GM04504 (cell line): ENCODE measurements at regions not wholly inside any gene's neighbourhood (a gene's known extent, or its start where the extent isn't known, plus 50 kb on each side); places are given as distances from the start of the nearest gene placed in this dataset.

Experiments
- DNase-seq: peaks from one replicate; pipeline ENCODE4 v3.0.0-alpha.2; 2012; ENCODE audit warnings: low read depth

- peak; percentile 62 for DNase-seq
Measured at GRCh38 chr2:19035238-19035637, 323.2 kb downstream of the OSR1 start.

GRCh38 chr2:19033240-19033639 is 325.2 kb downstream of the OSR1 start:
- no peak for DNase-seq

- DNase-seq, result no peak
Measured at GRCh38 chr2:19031642-19032041, 326.8 kb downstream of the OSR1 start.

GRCh38 chr2:19029655-19030054 is 328.8 kb downstream of the OSR1 start:
- DNase-seq, result no peak

GRCh38 chr2:19028587-19029375 is 329.6 kb downstream of the OSR1 start:
- DNase-seq, result no peak

- DNase-seq, result no peak
Measured at GRCh38 chr2:19027626-19028025, 330.8 kb downstream of the OSR1 start.

GRCh38 chr2:19026261-19026660 is 332.2 kb downstream of the OSR1 start:
- DNase-seq, result no peak

- DNase-seq, result no peak
Measured at GRCh38 chr2:19022334-19022733, 336.1 kb downstream of the OSR1 start.

GRCh38 chr2:19021721-19022120 is 336.7 kb downstream of the OSR1 start:
- peak; percentile 55 for DNase-seq

GRCh38 chr2:19021100-19021476 is 337.3 kb downstream of the OSR1 start:
- peak; percentile 57 for DNase-seq

- DNase-seq, result no peak
Measured at GRCh38 chr2:19020144-19021099, 338.0 kb downstream of the OSR1 start.

- DNase-seq, result no peak
Measured at GRCh38 chr2:19009510-19009909, 348.9 kb downstream of the OSR1 start.

GRCh38 chr2:19003554-19003953 is 354.9 kb downstream of the OSR1 start:
- no peak for DNase-seq

GRCh38 chr2:19000776-19001175 is 357.6 kb downstream of the OSR1 start:
- no peak for DNase-seq

- no peak for DNase-seq
Measured at GRCh38 chr2:18999198-18999597, 359.2 kb downstream of the OSR1 start.

GRCh38 chr2:18998491-18998890 is 359.9 kb downstream of the OSR1 start:
- DNase-seq, result no peak

GRCh38 chr2:18993756-18994338 is 364.6 kb downstream of the OSR1 start:
- DNase-seq, result no peak

- peak; percentile 60 for DNase-seq
Measured at GRCh38 chr2:18991177-18992168, 366.9 kb downstream of the OSR1 start.

- DNase-seq, result no peak
Measured at GRCh38 chr2:18988631-18989232, 369.7 kb downstream of the OSR1 start.

GRCh38 chr2:18987592-18988073 is 370.8 kb downstream of the OSR1 start:
- peak; percentile 89 for DNase-seq

GRCh38 chr2:18987016-18987415 is 371.4 kb downstream of the OSR1 start:
- DNase-seq, result no peak
